HG03565 (cell line): ENCODE measurements at regions not wholly inside any gene's neighbourhood (a gene's known extent, or its start where the extent isn't known, plus 50 kb on each side); places are given as distances from the start of the nearest gene placed in this dataset.
"Not testable (repeated sequence)": the region's sequence is repeated elsewhere in the genome, so short reads cannot be mapped to it uniquely, and the experiment has no call there.

ENCODE experiments used
- ATAC-seq: cut with Tn5 transposase; IDR thresholded peaks from one replicate; pipeline ENCODE4 v1.9.1; 2021; ENCODE audit warnings: mild to moderate bottlenecking, moderate library complexity; ENCODE audit not compliant: unreplicated experiment

GRCh38 chr12:28023156-28023887, 50.8 kb upstream of the PTHLH start:
- ATAC-seq = no peak

DNA sequence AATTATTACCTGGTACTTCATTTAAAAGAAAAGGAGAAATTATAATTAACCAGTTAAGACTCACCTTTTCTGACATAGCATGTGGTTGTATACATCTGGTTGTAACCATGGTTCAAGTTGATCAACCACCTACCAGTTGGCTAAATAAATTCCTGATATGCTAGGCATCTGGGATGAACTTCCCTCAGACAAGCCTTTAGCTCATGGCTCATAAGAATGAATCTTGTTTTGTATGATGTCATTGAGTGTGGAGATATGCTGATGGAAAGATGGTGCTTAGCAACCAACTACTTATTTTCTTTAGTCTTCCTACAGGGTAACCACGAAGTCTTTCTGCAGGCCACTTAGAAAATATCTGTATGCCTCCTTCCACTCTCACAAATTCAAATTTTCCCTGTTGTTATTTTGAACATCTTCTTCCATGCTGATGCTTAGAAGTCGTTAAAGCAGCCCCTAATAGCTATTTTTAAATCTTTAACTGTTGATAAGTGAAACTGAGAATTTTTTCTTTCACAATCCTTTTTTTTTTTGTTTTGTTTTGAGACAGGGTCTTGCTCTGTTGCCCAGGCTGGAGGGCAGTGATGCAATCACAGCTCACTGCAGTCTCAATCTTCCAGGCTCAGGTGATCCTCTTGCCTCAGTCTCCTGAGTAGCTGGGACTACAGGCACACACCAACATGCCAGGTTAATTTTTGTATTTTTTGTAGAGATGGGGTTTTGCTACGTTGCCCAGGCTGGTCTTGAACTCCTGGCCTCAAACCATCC, 51.9 kb upstream of the PTHLH start:
- no peak for ATAC-seq

DNA sequence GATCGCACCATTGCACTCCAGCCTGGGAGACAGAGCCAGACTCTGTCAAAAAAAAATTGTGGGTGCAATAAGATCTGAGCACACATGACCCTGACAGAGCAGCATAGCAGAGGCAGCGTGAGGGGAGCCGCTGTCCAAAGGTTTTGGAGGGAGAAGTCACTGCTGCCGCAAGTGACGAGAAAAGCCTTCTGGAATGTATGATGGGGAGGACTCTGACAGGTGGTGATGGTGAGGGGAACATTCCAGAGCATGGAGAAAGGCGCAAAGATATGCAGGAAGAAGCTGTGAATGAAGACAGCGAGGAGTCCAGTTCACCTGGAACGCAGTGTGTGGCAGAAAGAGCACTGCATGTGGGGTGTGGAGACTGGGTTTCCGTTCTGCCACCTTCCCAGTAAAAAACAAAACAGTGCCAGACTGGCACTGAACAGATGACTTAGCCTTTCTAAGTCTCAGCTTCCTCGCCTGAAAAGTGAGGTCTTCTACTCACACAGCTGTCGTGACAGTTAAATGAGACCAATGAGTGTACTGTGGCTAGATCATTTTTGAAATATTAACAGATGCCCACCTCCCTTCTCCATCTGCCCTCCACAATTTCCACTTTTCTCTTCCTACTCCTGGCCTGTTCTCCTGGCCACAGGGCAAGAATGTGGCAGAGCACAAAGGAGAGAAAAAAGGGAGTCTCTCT, 53.4 kb upstream of the PTHLH start:
- no peak for ATAC-seq

GRCh38 chr12:28026701-28027100, 54.2 kb upstream of the PTHLH start:
- ATAC-seq = no peak

DNA sequence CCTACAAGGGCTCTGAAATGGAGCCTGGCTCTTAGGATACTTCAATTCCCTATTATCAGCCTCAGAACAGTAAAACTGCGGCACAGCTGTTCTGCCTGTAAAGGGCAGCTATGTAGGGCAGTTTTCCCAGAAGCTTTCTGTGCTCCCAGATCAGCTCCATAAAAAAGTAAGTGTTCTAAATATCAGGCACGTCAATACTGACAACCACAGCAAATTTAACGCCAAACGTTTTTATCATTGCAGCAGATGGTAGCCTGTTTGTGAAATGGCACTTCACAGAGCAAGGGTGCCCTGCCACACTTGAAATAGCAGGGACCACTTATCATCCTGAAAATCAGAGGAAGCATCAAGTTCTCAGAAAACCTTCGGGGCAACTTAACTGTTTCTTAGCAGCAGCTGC, 54.8 kb upstream of the PTHLH start:
- ATAC-seq = no peak

DNA sequence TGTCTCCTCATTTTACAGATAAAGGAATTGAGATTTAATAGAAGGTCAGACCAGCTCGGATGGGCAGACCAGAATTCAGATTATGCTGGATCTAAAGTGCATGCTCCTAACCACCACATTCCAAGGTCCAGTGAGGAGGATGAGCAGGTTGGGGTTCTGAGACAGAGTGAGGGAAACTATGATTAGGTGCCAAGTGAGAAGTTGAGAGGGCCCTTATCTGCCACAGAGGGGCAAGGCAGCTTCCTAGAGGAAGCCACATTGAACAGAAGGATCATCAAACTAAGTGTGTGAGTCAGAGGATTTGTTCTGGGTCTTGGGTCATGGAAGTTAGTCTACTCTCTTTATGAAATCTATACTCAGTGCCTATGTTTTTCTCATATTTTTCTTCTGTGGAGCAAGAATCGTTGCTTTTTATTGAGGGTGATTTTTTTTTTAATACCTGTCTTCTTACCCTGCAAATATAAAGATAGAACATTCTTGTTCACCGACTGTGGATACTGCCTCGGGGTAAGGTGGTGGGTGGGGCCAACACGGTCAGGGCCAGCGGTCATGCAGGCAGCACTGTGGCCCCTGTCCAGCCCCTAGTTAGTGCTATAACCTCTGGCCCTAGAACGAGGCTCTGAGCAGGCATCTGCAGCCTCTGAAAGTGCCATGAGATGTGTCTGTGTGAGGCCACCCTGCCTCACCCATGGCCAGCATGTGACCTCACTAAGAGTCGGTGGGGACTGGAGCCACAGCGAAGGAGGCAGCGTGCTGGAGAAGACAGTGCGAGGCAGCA, 55.6 kb upstream of the PTHLH start:
- no peak for ATAC-seq

DNA sequence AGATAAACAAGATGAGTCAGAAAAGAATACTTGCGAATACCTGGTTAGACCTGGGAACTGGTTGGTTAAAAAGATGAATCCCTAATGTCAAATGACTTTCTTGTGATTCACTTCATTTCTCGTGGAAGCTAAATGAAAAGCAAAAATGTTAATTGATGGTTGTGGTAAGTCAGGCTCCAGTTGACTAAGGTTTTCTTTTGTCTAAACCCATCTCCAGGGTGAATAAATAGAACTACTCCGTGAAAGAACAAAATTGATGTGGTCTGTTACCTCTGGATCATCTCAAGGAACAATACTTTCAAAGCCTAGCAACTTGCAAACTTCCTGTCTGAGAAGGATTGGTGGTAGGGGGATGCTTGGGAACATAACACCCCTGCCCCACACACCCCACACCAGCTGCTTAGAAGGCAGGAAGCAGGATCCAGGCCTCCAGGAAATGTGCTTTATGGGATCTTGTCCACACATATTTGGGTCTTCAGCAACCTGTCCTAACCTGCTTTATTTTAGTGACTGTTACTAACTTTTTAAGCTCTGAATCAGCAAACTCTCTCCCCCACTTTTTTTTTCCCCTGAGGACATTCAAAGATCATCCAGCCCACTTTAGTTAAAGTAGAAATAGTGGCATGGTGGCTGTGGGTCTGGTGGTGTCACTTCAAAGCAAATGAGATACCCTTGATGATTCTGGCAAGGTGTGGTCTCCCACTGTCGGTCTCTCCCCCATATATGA, 60.4 kb upstream of the PTHLH start:
- ATAC-seq = no peak

GRCh38 chr12:28033538-28033915, 61.0 kb upstream of the PTHLH start:
- no peak for ATAC-seq

- ATAC-seq = no peak
Observed at GRCh38 chr12:28034271-28034670, 61.7 kb upstream of the PTHLH start.

GRCh38 chr12:28035500-28035899, 63.0 kb upstream of the PTHLH start:
- no peak for ATAC-seq

DNA sequence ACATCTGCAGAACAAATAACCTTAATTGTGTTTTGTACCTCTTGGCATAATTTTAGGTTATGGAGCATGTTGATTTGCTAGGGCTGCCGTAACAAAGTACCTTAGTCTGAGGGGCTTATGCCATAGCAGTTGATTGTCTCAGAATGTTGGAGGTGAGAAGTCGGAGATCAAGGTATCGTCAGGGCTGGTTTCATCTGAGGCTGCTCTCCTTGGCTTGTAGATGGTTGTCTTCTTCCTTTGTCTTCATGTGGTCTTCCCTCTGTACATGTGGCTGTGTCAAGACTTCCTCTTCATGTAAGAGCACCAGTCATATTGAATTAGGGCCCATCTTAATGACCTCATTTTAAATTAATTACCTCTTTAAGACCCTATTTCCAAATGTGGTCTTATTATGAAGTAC, 64.4 kb upstream of the PTHLH start:
- no peak for ATAC-seq

- ATAC-seq = no peak
Observed at GRCh38 chr12:28040246-28040645, 67.7 kb upstream of the PTHLH start.

DNA sequence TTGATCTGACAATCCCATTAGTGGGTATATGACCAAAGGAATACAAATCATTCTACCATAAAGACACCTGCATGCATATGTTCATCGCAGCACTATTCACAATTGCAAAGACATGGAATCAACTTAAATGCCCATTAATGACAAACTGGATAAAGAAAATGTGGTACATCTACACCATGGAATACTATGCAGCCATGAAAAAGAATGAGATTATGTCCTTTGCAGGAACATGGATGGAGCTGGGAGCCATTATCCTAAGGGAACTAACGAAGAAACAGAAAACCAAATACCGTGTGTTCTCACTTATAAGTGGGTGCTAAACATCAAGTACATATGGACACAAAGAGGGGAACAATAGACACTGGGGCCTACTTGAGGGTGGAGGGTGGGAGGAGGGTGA, 74.1 kb upstream of the PTHLH start:
- ATAC-seq = not testable (repeated sequence)

GRCh38 chr12:28050606-28051005, 78.1 kb upstream of the PTHLH start:
- no peak for ATAC-seq

DNA sequence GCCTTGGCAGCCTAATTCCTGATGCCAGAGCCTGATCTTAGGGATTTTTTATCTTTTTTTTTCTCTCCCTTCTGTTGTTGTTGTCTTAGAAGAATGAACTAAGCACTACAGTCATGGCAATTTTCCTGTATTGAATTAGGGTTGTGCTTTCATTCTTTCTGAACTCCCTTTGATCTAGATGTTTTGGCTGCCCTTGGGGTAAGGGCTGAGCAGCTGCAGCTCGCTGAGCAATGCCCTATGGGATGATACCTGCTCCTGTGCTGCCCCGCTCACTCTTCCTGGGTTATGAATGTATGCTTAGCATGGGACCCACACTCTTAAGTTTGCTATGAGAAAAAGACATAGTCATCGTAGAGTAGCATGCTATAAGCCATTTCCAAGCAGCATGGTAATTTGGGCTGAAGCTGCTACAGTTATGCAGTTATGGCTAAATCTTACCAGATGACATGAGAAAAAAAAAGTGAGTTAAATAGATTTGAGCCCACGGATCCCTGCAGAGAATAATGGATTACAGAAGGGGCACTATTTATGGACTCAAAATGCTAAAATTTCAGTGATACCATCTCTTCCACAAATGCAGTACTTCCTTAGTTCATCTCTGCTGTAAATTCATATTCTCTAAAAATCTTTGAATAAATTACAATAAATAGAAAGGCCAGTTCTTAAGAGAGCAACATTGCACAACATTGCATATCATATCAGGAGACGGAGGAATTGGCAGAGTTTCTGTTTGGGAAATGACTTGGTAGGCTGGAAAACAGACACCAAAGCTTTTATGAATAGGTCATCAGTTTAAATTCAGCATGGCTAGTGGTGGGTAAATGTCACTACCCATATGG, 79.2 kb upstream of the PTHLH start:
- no peak for ATAC-seq

DNA sequence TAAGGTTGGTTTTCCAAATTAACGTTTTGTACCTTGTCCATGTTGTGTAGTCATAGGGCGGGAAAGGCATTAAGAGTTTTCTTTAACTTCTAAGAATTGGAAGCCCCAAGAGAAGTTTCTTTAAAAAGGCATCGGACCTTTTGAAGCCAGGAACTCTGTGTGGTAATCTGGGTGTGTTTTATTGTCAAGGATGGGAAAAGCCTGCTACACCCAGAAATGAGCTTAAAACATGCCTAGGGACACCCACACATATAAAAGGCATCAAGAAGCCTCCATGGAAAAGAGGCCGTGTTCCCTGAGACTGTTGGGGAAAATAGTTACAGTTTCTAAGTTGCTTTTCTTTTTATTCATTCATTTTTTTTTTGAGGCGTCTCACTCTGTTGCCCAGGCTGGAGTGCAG, 81.0 kb upstream of the PTHLH start:
- ATAC-seq = no peak

- no peak for ATAC-seq
Observed at GRCh38 chr12:28054583-28054982, 82.0 kb upstream of the PTHLH start.

GRCh38 chr12:28057856-28058615, 85.5 kb upstream of the PTHLH start:
- ATAC-seq = no peak

GRCh38 chr12:28059220-28059619, 86.7 kb upstream of the PTHLH start:
- no peak for ATAC-seq
